Stimulated activated CD4-positive, alpha-beta T cell treated with anti-CD3 and anti-CD28 coated beads, Interleukin-4, amount 100 ng/mL, for 24 hours (primary cell): ENCODE measurements at regions not wholly inside any gene's neighbourhood (a gene's known extent, or its start where the extent isn't known, plus 50 kb on each side); places are given as distances from the start of the nearest gene placed in this dataset.
"Not testable (repeated sequence)": the region's sequence is repeated elsewhere in the genome, so short reads cannot be mapped to it uniquely, and the experiment has no call there.

Experiments
- DNase-seq: peaks from one replicate; pipeline ENCODE4 v3.0.0-alpha.2; 2020

- DNase-seq: no peak
These were observed 717.1 kb downstream of the SEMA5A start for GRCh38 chr5:8828596-8829322.

GRCh38 chr5:8829323-8830029, 716.4 kb downstream of the SEMA5A start:
- DNase-seq: no peak

- no peak for DNase-seq
These were observed 714.6 kb downstream of the SEMA5A start for GRCh38 chr5:8831251-8831650.

GRCh38 chr5:8831854-8832253, 714.0 kb downstream of the SEMA5A start:
- no peak for DNase-seq

- DNase-seq: no peak
These were observed 706.4 kb downstream of the SEMA5A start for GRCh38 chr5:8839361-8840055.

GRCh38 chr5:8840237-8840636, 705.6 kb downstream of the SEMA5A start:
- no peak for DNase-seq

GRCh38 chr5:8840746-8841145, 705.1 kb downstream of the SEMA5A start:
- not testable (repeated sequence) for DNase-seq

GRCh38 chr5:8842971-8843551, 702.8 kb downstream of the SEMA5A start:
- no peak for DNase-seq

- no peak for DNase-seq
These were observed 702.1 kb downstream of the SEMA5A start for GRCh38 chr5:8843771-8844170.

- DNase-seq: no peak
These were observed 701.7 kb downstream of the SEMA5A start for GRCh38 chr5:8844206-8844605.

GRCh38 chr5:8844847-8845246, 701.0 kb downstream of the SEMA5A start:
- no peak for DNase-seq

- no peak for DNase-seq
These were observed 700.6 kb downstream of the SEMA5A start for GRCh38 chr5:8845296-8845695.

- no peak for DNase-seq
These were observed 697.5 kb downstream of the SEMA5A start for GRCh38 chr5:8848366-8848765.

GRCh38 chr5:8848997-8849594, 696.8 kb downstream of the SEMA5A start:
- DNase-seq: no peak

- DNase-seq: no peak
These were observed 694.8 kb downstream of the SEMA5A start for GRCh38 chr5:8851101-8851500.

- DNase-seq: no peak
These were observed 688.8 kb downstream of the SEMA5A start for GRCh38 chr5:8857051-8857450.

- DNase-seq: no peak
These were observed 684.1 kb downstream of the SEMA5A start for GRCh38 chr5:8861764-8862163.

GRCh38 chr5:8864053-8864452, 681.8 kb downstream of the SEMA5A start:
- no peak for DNase-seq

- no peak for DNase-seq
These were observed 680.6 kb downstream of the SEMA5A start for GRCh38 chr5:8865266-8865665.

GRCh38 chr5:8865686-8866374, 680.0 kb downstream of the SEMA5A start:
- DNase-seq: no peak

- no peak for DNase-seq
These were observed 677.6 kb downstream of the SEMA5A start for GRCh38 chr5:8868283-8868682.

- no peak for DNase-seq
These were observed 675.9 kb downstream of the SEMA5A start for GRCh38 chr5:8869932-8870331.
